GM12891 (cell line): ENCODE measurements at regions not wholly inside any gene's neighbourhood (a gene's known extent, or its start where the extent isn't known, plus 50 kb on each side); places are given as distances from the start of the nearest gene placed in this dataset.

Experiments
- POLR2A ChIP-seq: IDR thresholded peaks from 2 replicates; pipeline ENCODE4 v1.6.1; 2011; ENCODE audit warnings: low read depth, low read length, control low read depth
- POLR2AphosphoS5 ChIP-seq: IDR thresholded peaks from 2 replicates; pipeline ENCODE4 v1.6.1; 2011; ENCODE audit warnings: low read depth, low read length, control low read depth
- SPI1 ChIP-seq: IDR thresholded peaks from 2 replicates; pipeline ENCODE4 v1.6.1; 2011; ENCODE audit warnings: low read depth, low read length, control low read depth
- TAF1 ChIP-seq: IDR thresholded peaks from 2 replicates; pipeline ENCODE4 v1.6.1; 2011; ENCODE audit warnings: low read depth, low read length, control low read depth

GRCh38 chr10:93182049-93182327, 108.3 kb downstream of the CYP26A1 start:
- TF ChIP-seq POLR2A: no peak
- TF ChIP-seq TAF1: no peak
- no peak for TF ChIP-seq SPI1
- no peak for TF ChIP-seq POLR2AphosphoS5
